ENCODE measurements at regions not wholly inside any gene's neighbourhood (a gene's known extent, or its start where the extent isn't known, plus 50 kb on each side); places are given as distances from the start of the nearest gene placed in this dataset.

GRCh38 chr11:80562523-80563125 lies 1121.8 kb upstream of the TENM4 start:
- DNase-seq (ENCODE audit: low read depth in 2 of 2, low spot score in 1 of 2), result no peak

GRCh38 chr11:80559942-80560341 lies 1119.1 kb upstream of the TENM4 start:
- no peak for DNase-seq (ENCODE audit: low read depth in 2 of 2, low spot score in 1 of 2)

GRCh38 chr11:80553565-80553964 lies 1112.7 kb upstream of the TENM4 start:
- no peak for DNase-seq (ENCODE audit: low read depth in 2 of 2, low spot score in 1 of 2)

- DNase-seq (ENCODE audit: low read depth in 2 of 2, low spot score in 1 of 2), result no peak
These were observed 1101.9 kb upstream of the TENM4 start for GRCh38 chr11:80542704-80543103.

GRCh38 chr11:80538040-80538439 lies 1097.2 kb upstream of the TENM4 start:
- no peak for DNase-seq (ENCODE audit: low read depth in 2 of 2, low spot score in 1 of 2)

- DNase-seq (ENCODE audit: low read depth in 2 of 2, low spot score in 1 of 2), result no peak
These were observed 1092.6 kb upstream of the TENM4 start for GRCh38 chr11:80533463-80533862.

- no peak for DNase-seq (ENCODE audit: low read depth in 2 of 2, low spot score in 1 of 2)
These were observed 1091.9 kb upstream of the TENM4 start for GRCh38 chr11:80532633-80533232.

- no peak for DNase-seq (ENCODE audit: low read depth in 2 of 2, low spot score in 1 of 2)
These were observed 1088.9 kb upstream of the TENM4 start for GRCh38 chr11:80529726-80530125.

- no peak for DNase-seq (ENCODE audit: low read depth in 2 of 2, low spot score in 1 of 2)
These were observed 1085.0 kb upstream of the TENM4 start for GRCh38 chr11:80525663-80526405.

GRCh38 chr11:80524349-80524748 lies 1083.5 kb upstream of the TENM4 start:
- DNase-seq (ENCODE audit: low read depth in 2 of 2, low spot score in 1 of 2), result no peak

- DNase-seq (ENCODE audit: low read depth in 2 of 2, low spot score in 1 of 2), result no peak
These were observed 1082.2 kb upstream of the TENM4 start for GRCh38 chr11:80523057-80523456.

- no peak for DNase-seq (ENCODE audit: low read depth in 2 of 2, low spot score in 1 of 2)
These were observed 1080.8 kb upstream of the TENM4 start for GRCh38 chr11:80521592-80521991.

- no peak for DNase-seq (ENCODE audit: low read depth in 2 of 2, low spot score in 1 of 2)
These were observed 1079.7 kb upstream of the TENM4 start for GRCh38 chr11:80520507-80520887.

- no peak for DNase-seq (ENCODE audit: low read depth in 2 of 2, low spot score in 1 of 2)
These were observed 1079.0 kb upstream of the TENM4 start for GRCh38 chr11:80519596-80520506.

- no peak for DNase-seq (ENCODE audit: low read depth in 2 of 2, low spot score in 1 of 2)
These were observed 1076.9 kb upstream of the TENM4 start for GRCh38 chr11:80517701-80518100.

- DNase-seq (ENCODE audit: low read depth in 2 of 2, low spot score in 1 of 2), result no peak
These were observed 1074.3 kb upstream of the TENM4 start for GRCh38 chr11:80515097-80515496.

- no peak for DNase-seq (ENCODE audit: low read depth in 2 of 2, low spot score in 1 of 2)
These were observed 1071.7 kb upstream of the TENM4 start for GRCh38 chr11:80512491-80512890.

GRCh38 chr11:80505771-80506170 lies 1064.9 kb upstream of the TENM4 start:
- DNase-seq (ENCODE audit: low read depth in 2 of 2, low spot score in 1 of 2), result no peak

- no peak for DNase-seq (ENCODE audit: low read depth in 2 of 2, low spot score in 1 of 2)
These were observed 1063.2 kb upstream of the TENM4 start for GRCh38 chr11:80503990-80504389.

- no peak for DNase-seq (ENCODE audit: low read depth in 2 of 2, low spot score in 1 of 2)
These were observed 1061.7 kb upstream of the TENM4 start for GRCh38 chr11:80502511-80502910.

GRCh38 chr11:80495116-80495515 lies 1054.3 kb upstream of the TENM4 start:
- DNase-seq (ENCODE audit: low read depth in 2 of 2, low spot score in 1 of 2), result no peak

GRCh38 chr11:80487952-80488351 lies 1047.1 kb upstream of the TENM4 start:
- no peak for DNase-seq (ENCODE audit: low read depth in 2 of 2, low spot score in 1 of 2)
